Liver (tissue), 2 donors: ENCODE measurements at regions not wholly inside any gene's neighbourhood (a gene's known extent, or its start where the extent isn't known, plus 50 kb on each side); places are given as distances from the start of the nearest gene placed in this dataset.

Source experiments
- FOXA1 ChIP-seq: IDR thresholded peaks from 2 replicates; pipeline ENCODE4 v1.6.1; 2016; ENCODE audit warnings: antibody characterized with exemption
- GABPA ChIP-seq, 2 donors: IDR thresholded peaks in 1 of 2; conservative IDR thresholded peaks in 1 of 2; 2 replicates each; pipeline ENCODE4 v1.6.1; 2016; ENCODE audit warnings: antibody characterized with exemption in 2 of 2, mild to moderate bottlenecking in 1 of 2, moderate library complexity in 1 of 2
- REST ChIP-seq: IDR thresholded peaks from 2 replicates; pipeline ENCODE4 v1.6.1; 2016; ENCODE audit warnings: antibody characterized with exemption, mild to moderate bottlenecking
- donor health status: healthy.

- TF ChIP-seq REST = no peak
- peak; percentile 33 for TF ChIP-seq FOXA1
- no peak for TF ChIP-seq GABPA (IDR thresholded peaks at IDR 0.05 in 1 of 2, conservative IDR thresholded peaks at IDR 0.05 in 1 of 2)
Measured at GRCh38 chr10:57657164-57657765, 610.4 kb downstream of the IPMK start.
